ENCODE measurements at regions not wholly inside any gene's neighbourhood (a gene's known extent, or its start where the extent isn't known, plus 50 kb on each side); places are given as distances from the start of the nearest gene placed in this dataset.
A peak's percentile ranks its signal among the peaks of the same experiment; 100 is the strongest.

DNA sequence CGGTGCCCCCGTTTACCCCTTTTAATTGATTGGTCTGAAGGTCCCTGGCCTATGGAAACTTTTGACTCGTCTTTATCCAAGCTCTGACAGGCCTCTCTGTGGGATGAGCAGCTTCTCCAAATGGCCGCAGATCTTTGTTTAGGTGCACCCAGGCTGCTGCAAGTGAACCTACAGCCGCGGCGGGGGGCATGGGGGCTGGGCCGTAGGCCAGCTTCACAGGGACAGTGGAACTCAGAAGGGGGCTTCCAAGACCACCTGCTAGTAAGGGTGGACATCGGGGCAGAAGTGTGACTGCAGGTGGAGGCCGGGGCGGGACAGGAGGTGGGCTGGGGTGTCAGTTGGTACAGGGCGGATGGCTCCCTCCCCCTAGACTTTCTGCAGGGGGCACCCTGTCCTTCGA lies 257.5 kb downstream of the SIPA1L2 start:
- Histone ChIP-seq H3K9me2 (no peaks in the 10 kb centered on the region), H3K79me2 (ENCODE audit: insufficient read depth) (no peaks in the 10 kb centered on the region), H4K20me1 (ENCODE audit: insufficient read depth) (no peaks in the 10 kb centered on the region), H3K4me3 (ENCODE audit: low read depth in 2 of 2, low read length in 1 of 2) (no peak overlapping the region), H2AFZ (ENCODE audit: low read depth) (no peak overlapping the region), H3K9me3 (no peaks in the 10 kb centered on the region), H3K9ac (no peak overlapping the region), H3K36me3 (replicated peaks in 1 of 2; ENCODE audit: control insufficient read depth in 1 of 2, insufficient read depth in 2 of 2, low read length in 1 of 2) (no peaks in the 10 kb centered on the region), H3K4me2 (no peak overlapping the region), H3F3A (replicated peaks; ENCODE audit: insufficient read depth) (no peaks in the 10 kb centered on the region), H3K4me1 (ENCODE audit: control insufficient read depth in 1 of 2, insufficient read depth in 2 of 2, low read depth in 1 of 2, low read length in 1 of 2) (no peaks in the 10 kb centered on the region; a peak in 1 of 4 replicates), H3K27me3 (ENCODE audit: insufficient read depth) (no peaks in the 10 kb centered on the region), H3K27ac (ENCODE audit: low read depth in 2 of 2, low read length in 1 of 2) (no peak overlapping the region)
- TF ChIP-seq, protein P1, sequence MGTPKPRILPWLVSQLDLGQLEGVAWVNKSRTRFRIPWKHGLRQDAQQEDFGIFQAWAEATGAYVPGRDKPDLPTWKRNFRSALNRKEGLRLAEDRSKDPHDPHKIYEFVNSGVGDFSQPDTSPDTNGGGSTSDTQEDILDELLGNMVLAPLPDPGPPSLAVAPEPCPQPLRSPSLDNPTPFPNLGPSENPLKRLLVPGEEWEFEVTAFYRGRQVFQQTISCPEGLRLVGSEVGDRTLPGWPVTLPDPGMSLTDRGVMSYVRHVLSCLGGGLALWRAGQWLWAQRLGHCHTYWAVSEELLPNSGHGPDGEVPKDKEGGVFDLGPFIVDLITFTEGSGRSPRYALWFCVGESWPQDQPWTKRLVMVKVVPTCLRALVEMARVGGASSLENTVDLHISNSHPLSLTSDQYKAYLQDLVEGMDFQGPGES (IDR thresholded peaks at IDR 0.05; ENCODE audit: low read depth, low read length), result no peak
- TF ChIP-seq, protein P2, sequence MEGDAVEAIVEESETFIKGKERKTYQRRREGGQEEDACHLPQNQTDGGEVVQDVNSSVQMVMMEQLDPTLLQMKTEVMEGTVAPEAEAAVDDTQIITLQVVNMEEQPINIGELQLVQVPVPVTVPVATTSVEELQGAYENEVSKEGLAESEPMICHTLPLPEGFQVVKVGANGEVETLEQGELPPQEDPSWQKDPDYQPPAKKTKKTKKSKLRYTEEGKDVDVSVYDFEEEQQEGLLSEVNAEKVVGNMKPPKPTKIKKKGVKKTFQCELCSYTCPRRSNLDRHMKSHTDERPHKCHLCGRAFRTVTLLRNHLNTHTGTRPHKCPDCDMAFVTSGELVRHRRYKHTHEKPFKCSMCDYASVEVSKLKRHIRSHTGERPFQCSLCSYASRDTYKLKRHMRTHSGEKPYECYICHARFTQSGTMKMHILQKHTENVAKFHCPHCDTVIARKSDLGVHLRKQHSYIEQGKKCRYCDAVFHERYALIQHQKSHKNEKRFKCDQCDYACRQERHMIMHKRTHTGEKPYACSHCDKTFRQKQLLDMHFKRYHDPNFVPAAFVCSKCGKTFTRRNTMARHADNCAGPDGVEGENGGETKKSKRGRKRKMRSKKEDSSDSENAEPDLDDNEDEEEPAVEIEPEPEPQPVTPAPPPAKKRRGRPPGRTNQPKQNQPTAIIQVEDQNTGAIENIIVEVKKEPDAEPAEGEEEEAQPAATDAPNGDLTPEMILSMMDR (IDR thresholded peaks at IDR 0.05), result no peak
- TF ChIP-seq NFIC (IDR thresholded peaks at IDR 0.05; ENCODE audit: borderline replicate concordance), result no peak
- no peak for TF ChIP-seq USF2 (IDR thresholded peaks at IDR 0.05; ENCODE audit: borderline replicate concordance, low read depth, low read length)
- TF ChIP-seq SMC3 (IDR thresholded peaks at IDR 0.05; ENCODE audit: low read depth, low read length), result no peak
- TF ChIP-seq REST (IDR thresholded peaks at IDR 0.05; ENCODE audit: low read depth, low read length), result no peak
- TF ChIP-seq NRF1 (IDR thresholded peaks at IDR 0.05; ENCODE audit: low read depth, low read length), result no peak
- no peak for TF ChIP-seq EP300 (IDR thresholded peaks at IDR 0.05; ENCODE audit: borderline replicate concordance in 1 of 2, low read depth in 1 of 2, low read length in 1 of 2)
- TF ChIP-seq PBX3 (IDR thresholded peaks at IDR 0.05), result no peak
- TF ChIP-seq FOSL2 (IDR thresholded peaks at IDR 0.05; ENCODE audit: borderline replicate concordance, low read depth), result no peak
- no peak for TF ChIP-seq FOXJ3 (CRISPR knock-in tag; IDR thresholded peaks at IDR 0.05)
- TF ChIP-seq GATA2 (CRISPR knock-in tag; IDR thresholded peaks at IDR 0.05), result no peak
- TF ChIP-seq, protein P3, sequence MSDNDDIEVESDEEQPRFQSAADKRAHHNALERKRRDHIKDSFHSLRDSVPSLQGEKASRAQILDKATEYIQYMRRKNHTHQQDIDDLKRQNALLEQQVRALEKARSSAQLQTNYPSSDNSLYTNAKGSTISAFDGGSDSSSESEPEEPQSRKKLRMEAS (IDR thresholded peaks at IDR 0.05; ENCODE audit: low read depth), result no peak
- no peak for TF ChIP-seq ZBTB33 (IDR thresholded peaks at IDR 0.05; ENCODE audit: borderline replicate concordance, low read depth)
- TF ChIP-seq MEF2A (IDR thresholded peaks at IDR 0.05; ENCODE audit: borderline replicate concordance, low read depth), result no peak
- 76% methylated on average over 13 of the region's 13 CpGs for whole genome bisulfite sequencing (ENCODE audit: low lambda C conversion rate)
- ChIA-PET POLR2A (no interaction called here), CTCF (interaction anchor here (1.2 kb wide), 2 partner anchors 10 to 17 kb away, joined by 3 to 4 read pairs; no protein-coding TSS in a partner anchor)
- DNase-seq, result peak; percentile 26

Data from SK-N-SH (cell line).